PC-3 (cell line): ENCODE measurements at regions not wholly inside any gene's neighbourhood (a gene's known extent, or its start where the extent isn't known, plus 50 kb on each side); places are given as distances from the start of the nearest gene placed in this dataset.
"Not testable (repeated sequence)": the region's sequence is repeated elsewhere in the genome, so short reads cannot be mapped to it uniquely, and the experiment has no call there.

ENCODE experiments used
- ATAC-seq: fragments of 200-7000 bp; cut with Tn5 transposase; 2 replicates; pipeline ENCODE4 v1.9.1; 2020; ENCODE audit warnings: mild to moderate bottlenecking, moderate library complexity
- BruUV-seq: library from RNA; stranded (reverse); fragments of 400-500 nt; replicated peaks from 2 replicates; lab custom pipeline; 2021; lab: Mats Ljungman, UMichigan
- CTCF ChIA-PET: fragments of 300-600 bp; sonication (Branson Sonifier 250); formaldehyde crosslinking; loops from one replicate; lab custom pipeline; 2022; ENCODE audit warnings: antibody characterized with exemption; lab: Charles Lee
- POLR2A ChIA-PET: fragments of 300-600 bp; sonication (Branson Sonifier 250); formaldehyde crosslinking; loops from one replicate; lab custom pipeline; 2022; ENCODE audit warnings: antibody characterized with exemption; ENCODE audit not compliant: unreplicated experiment; lab: Charles Lee
- DNase-seq: peaks from one replicate; pipeline ENCODE4 v3.0.0-alpha.2; 2015
- H2AFZ ChIP-seq: fragments of 300-600 bp; sonication (generic); 2 replicates; pipeline ENCODE4 v1.6.0; 2016; ENCODE audit warnings: antibody characterized with exemption, low read length
- H3F3A ChIP-seq: fragments of 300-600 bp; sonication (generic); one replicate; pipeline ENCODE4 v1.6.0; 2017; ENCODE audit warnings: antibody characterized with exemption, low read length, control low read depth, mild to moderate bottlenecking; ENCODE audit not compliant: unreplicated experiment
- H3K27ac ChIP-seq: fragments of 300-600 bp; sonication (generic); 2 replicates; pipeline ENCODE4 v1.5.1; 2016; ENCODE audit warnings: mild to moderate bottlenecking, low read length
- H3K27me3 ChIP-seq: fragments of 300-600 bp; sonication (generic); 2 replicates; pipeline ENCODE4 v1.6.1; 2016; ENCODE audit warnings: low read length, mixed read lengths
- H3K36me3 ChIP-seq: fragments of 300-600 bp; sonication (generic); 2 replicates; pipeline ENCODE4 v1.6.1; 2016; ENCODE audit warnings: low read depth, mixed run types, low read length, mixed read lengths
- H3K4me1 ChIP-seq: fragments of 300-600 bp; sonication (generic); 2 replicates; pipeline ENCODE4 v1.5.1; 2016; ENCODE audit warnings: low read length; ENCODE audit not compliant: insufficient read depth
- H3K4me2 ChIP-seq: fragments of 300-600 bp; sonication (generic); 2 replicates; pipeline ENCODE4 v1.6.0; 2016; ENCODE audit warnings: low read length
- H3K4me3 ChIP-seq: fragments of 300-600 bp; sonication (generic); 2 replicates; pipeline ENCODE4 v1.5.1; 2016; ENCODE audit warnings: mild to moderate bottlenecking, low read length, mixed read lengths
- H3K79me2 ChIP-seq: fragments of 300-600 bp; sonication (generic); 2 replicates; pipeline ENCODE4 v1.6.1; 2017; ENCODE audit warnings: low read length, mixed read lengths
- H3K9ac ChIP-seq: fragments of 300-600 bp; sonication (generic); 2 replicates; pipeline ENCODE4 v1.6.0; 2016; ENCODE audit warnings: mild to moderate bottlenecking, low read length
- H3K9me2 ChIP-seq: fragments of 300-600 bp; sonication (generic); replicated peaks from 2 replicates; pipeline ENCODE4 v1.6.1; 2016; ENCODE audit warnings: mixed run types, low read length, mixed read lengths
- H3K9me3 ChIP-seq: fragments of 300-600 bp; sonication (generic); 2 replicates; pipeline ENCODE4 v1.6.1; 2016; ENCODE audit warnings: low read length, mixed read lengths
- H4K20me1 ChIP-seq: fragments of 300-600 bp; sonication (generic); 2 replicates; pipeline ENCODE4 v1.6.1; 2016; ENCODE audit warnings: low read length, mixed read lengths
- CTCF ChIP-seq: fragments of 300-600 bp; sonication (generic); conservative IDR thresholded peaks from 2 replicates; pipeline ENCODE4 v1.5.1; 2017; ENCODE audit warnings: antibody characterized with exemption, low read depth, mild to moderate bottlenecking, low read length
- EZH2 ChIP-seq: fragments of 300-600 bp; sonication (generic); IDR thresholded peaks from one replicate; pipeline ENCODE4 v1.6.1; 2017; ENCODE audit warnings: antibody characterized with exemption, mild to moderate bottlenecking, low read length; ENCODE audit not compliant: unreplicated experiment
- EZH2phosphoT487 ChIP-seq: fragments of 300-600 bp; sonication (generic); IDR thresholded peaks from 2 replicates; pipeline ENCODE4 v1.6.1; 2018; ENCODE audit warnings: mild to moderate bottlenecking, antibody characterized with exemption, low read length, borderline replicate concordance
- intact Hi-C: fragments of 100-400 bp; cut with micrococcal nuclease; formaldehyde crosslinking; loops from 2 replicates; pipeline ENCODE4 v1.9.0; 2023

DNA sequence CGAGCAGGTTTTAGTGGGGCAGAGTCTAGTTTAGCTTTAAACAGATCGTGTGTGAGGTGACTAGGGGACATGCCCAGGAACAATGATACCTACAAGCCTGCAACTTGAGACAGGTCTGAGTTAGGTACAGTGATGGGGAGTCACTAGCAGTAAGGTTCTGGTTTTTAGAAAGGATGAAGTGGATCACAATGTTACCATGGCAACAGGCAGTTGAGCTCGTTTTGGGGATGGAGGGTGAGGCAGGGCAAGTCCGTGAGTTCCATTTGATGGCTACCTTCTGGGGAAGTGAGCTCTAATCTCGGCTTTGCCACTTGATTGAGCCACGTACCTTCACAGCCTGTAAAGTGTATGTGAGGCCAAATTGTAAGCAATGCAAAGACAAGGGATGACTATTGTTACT lies 76.0 kb upstream of the GTF3A start:
- no TSS peak for BruUV-seq
- Histone ChIP-seq H3K27me3 (no peaks in the 10 kb centered on the region), H3F3A (no peaks in the 10 kb centered on the region), H3K27ac (no peak overlapping the region), H3K36me3 (no peaks in the 10 kb centered on the region), H3K4me3 (no peak overlapping the region), H2AFZ (no peak overlapping the region), H3K79me2 (no peaks in the 10 kb centered on the region), H3K9me3 (no peaks in the 10 kb centered on the region), H3K4me1 (peaks cover 8% of the 10 kb centered on the region), H3K4me2 (no peak overlapping the region), H3K9me2 (no peaks in the 10 kb centered on the region), H4K20me1 (no peaks in the 10 kb centered on the region), H3K9ac (no peak overlapping the region)
- no peak for ATAC-seq
- no peak for TF ChIP-seq EZH2
- no peak for TF ChIP-seq CTCF
- TF ChIP-seq EZH2phosphoT487: no peak
- intact Hi-C loops: no loop called here
- ChIA-PET POLR2A (no interaction called here), CTCF (no interaction called here)
- DNase-seq: no peak

GRCh38 chr13:27349458-27349857 lies 75.0 kb upstream of the GTF3A start:
- intact Hi-C loops: no loop called here
- H4K20me1 ChIP-seq: no peaks in the 10 kb centered on the region
- H3K4me2 ChIP-seq: no peak overlapping the region
- no peaks in the 10 kb centered on the region for H3K9me3 ChIP-seq
- no peaks in the 10 kb centered on the region for H3K79me2 ChIP-seq
- TF ChIP-seq EZH2: no peak
- TF ChIP-seq EZH2phosphoT487: no peak
- no peak for TF ChIP-seq CTCF
- DNase-seq (no peak), ATAC-seq (no peak)
- CTCF ChIA-PET: interaction anchor here (0.5 to 0.7 kb wide), 2 partner anchors 11 to 377 kb away, joined by 6 to 7 read pairs; no protein-coding TSS in a partner anchor
- H3K4me3 ChIP-seq: no peak overlapping the region
- no peaks in the 10 kb centered on the region for H3F3A ChIP-seq
- no peak overlapping the region for H2AFZ ChIP-seq
- H3K36me3 ChIP-seq: no peaks in the 10 kb centered on the region
- no peak overlapping the region for H3K9ac ChIP-seq
- no peaks in the 10 kb centered on the region for H3K9me2 ChIP-seq
- no TSS peak for BruUV-seq
- POLR2A ChIA-PET: no interaction called here
- H3K27ac ChIP-seq: no peak overlapping the region
- H3K27me3 ChIP-seq: no peaks in the 10 kb centered on the region
- H3K4me1 ChIP-seq: peaks cover 12% of the 10 kb centered on the region

DNA sequence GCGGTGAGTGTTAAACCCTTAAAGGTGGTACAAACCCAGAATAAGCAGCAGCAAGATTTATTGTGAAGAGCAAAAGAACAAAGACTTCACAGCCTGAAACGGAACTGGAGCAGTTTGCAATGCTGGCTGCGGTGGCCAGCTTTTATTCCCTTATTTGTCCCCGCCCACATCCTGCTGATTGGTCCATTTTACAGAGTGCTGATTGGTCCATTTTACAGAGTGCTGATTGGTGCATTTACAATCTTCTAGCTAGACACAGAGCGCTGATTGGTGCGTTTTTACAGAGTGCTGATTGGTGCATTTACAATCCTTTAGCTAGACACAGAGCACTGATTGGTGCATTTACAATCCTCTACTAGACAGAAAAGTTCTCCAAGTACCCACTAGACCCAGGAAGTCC lies 73.6 kb upstream of the GTF3A start:
- POLR2A ChIA-PET, DNase-seq, H3K4me3 ChIP-seq, H4K20me1 ChIP-seq, H3K36me3 ChIP-seq, H2AFZ ChIP-seq, H3K79me2 ChIP-seq, H3K4me2 ChIP-seq, ATAC-seq, H3K9me2 ChIP-seq, H3K9me3 ChIP-seq, H3F3A ChIP-seq, BruUV-seq, H3K27ac ChIP-seq, H3K9ac ChIP-seq, intact Hi-C loops, H3K27me3 ChIP-seq: not testable (repeated sequence)
- peaks cover 12% of the 10 kb centered on the region for H3K4me1 ChIP-seq
- CTCF ChIA-PET: interaction anchor here (0.6 kb wide), 1 partner anchor 328 kb away, joined by 5 read pairs; no protein-coding TSS in a partner anchor
